Uterus (tissue), 2 donors: ENCODE measurements at regions not wholly inside any gene's neighbourhood (a gene's known extent, or its start where the extent isn't known, plus 50 kb on each side); places are given as distances from the start of the nearest gene placed in this dataset.

ENCODE experiments used
- POLR2A ChIP-seq, 2 donors: fragments of 450-650 bp; IDR thresholded peaks; one replicate each; pipeline ENCODE4 v1.6.1; 2016; ENCODE audit warnings: antibody characterized with exemption in 2 of 2, mild to moderate bottlenecking in 1 of 2, moderate library complexity in 1 of 2
- TF ChIP-seq, protein P1 (sequence below), 4 experiments: fragments of 200-600 bp in 2 of 4; fragments of 450-650 bp in 2 of 4; sonication (generic) in 2 of 4; IDR thresholded peaks; one replicate each; pipeline ENCODE4 v1.5.1; 2016 to 2019; ENCODE audit warnings: antibody characterized with exemption in 4 of 4, mild to moderate bottlenecking in 2 of 4, moderate library complexity in 1 of 4

- TF ChIP-seq, protein P1, sequence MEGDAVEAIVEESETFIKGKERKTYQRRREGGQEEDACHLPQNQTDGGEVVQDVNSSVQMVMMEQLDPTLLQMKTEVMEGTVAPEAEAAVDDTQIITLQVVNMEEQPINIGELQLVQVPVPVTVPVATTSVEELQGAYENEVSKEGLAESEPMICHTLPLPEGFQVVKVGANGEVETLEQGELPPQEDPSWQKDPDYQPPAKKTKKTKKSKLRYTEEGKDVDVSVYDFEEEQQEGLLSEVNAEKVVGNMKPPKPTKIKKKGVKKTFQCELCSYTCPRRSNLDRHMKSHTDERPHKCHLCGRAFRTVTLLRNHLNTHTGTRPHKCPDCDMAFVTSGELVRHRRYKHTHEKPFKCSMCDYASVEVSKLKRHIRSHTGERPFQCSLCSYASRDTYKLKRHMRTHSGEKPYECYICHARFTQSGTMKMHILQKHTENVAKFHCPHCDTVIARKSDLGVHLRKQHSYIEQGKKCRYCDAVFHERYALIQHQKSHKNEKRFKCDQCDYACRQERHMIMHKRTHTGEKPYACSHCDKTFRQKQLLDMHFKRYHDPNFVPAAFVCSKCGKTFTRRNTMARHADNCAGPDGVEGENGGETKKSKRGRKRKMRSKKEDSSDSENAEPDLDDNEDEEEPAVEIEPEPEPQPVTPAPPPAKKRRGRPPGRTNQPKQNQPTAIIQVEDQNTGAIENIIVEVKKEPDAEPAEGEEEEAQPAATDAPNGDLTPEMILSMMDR (IDR thresholded peaks at IDR 0.05), result no peak
- no peak for TF ChIP-seq POLR2A (IDR thresholded peaks at IDR 0.05)
These were observed 239.2 kb upstream of the AMIGO2 start for GRCh38 chr12:47318963-47319362.
